MM.1S (cell line): ENCODE measurements at regions not wholly inside any gene's neighbourhood (a gene's known extent, or its start where the extent isn't known, plus 50 kb on each side); places are given as distances from the start of the nearest gene placed in this dataset.

Experiments
- EZH2 ChIP-seq: fragments of 300-600 bp; sonication (generic); optimal IDR thresholded peaks from 2 replicates; pipeline ENCODE3; 2017; ENCODE audit warnings: low read depth, mild to moderate bottlenecking, antibody characterized with exemption, low read length, mixed read lengths
- EZH2phosphoT487 ChIP-seq: fragments of 300-600 bp; sonication (generic); IDR thresholded peaks from 2 replicates; pipeline ENCODE4 v1.6.1; 2018; ENCODE audit warnings: antibody characterized with exemption, low read length
- TF ChIP-seq, protein P1 (sequence below): fragments of 300-600 bp; sonication (generic); IDR thresholded peaks from 2 replicates; pipeline ENCODE4 v1.5.1; 2016; ENCODE audit warnings: antibody characterized with exemption, low read length, mixed read lengths

DNA sequence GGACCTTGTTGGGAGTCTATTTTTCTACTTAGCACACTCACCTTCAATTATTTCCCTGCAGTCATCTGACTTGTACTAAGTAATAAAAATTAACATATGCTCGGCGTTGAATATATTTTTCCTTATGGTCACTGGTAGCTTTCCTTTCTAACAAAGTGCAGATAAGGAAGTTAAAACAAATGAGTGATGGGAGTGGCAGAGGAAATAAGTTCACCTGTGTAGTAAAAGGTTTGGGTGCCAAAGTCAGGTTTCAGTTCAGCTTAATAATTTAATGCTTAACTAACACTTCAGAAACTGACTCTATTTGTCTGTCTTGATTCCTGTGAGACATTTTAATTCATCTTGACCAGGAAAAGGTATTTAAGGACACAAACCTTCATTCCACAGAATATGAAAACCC is 184.4 kb downstream of the PCDH7 start:
- TF ChIP-seq, protein P1, sequence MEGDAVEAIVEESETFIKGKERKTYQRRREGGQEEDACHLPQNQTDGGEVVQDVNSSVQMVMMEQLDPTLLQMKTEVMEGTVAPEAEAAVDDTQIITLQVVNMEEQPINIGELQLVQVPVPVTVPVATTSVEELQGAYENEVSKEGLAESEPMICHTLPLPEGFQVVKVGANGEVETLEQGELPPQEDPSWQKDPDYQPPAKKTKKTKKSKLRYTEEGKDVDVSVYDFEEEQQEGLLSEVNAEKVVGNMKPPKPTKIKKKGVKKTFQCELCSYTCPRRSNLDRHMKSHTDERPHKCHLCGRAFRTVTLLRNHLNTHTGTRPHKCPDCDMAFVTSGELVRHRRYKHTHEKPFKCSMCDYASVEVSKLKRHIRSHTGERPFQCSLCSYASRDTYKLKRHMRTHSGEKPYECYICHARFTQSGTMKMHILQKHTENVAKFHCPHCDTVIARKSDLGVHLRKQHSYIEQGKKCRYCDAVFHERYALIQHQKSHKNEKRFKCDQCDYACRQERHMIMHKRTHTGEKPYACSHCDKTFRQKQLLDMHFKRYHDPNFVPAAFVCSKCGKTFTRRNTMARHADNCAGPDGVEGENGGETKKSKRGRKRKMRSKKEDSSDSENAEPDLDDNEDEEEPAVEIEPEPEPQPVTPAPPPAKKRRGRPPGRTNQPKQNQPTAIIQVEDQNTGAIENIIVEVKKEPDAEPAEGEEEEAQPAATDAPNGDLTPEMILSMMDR: no peak
- TF ChIP-seq EZH2phosphoT487 (no peak), EZH2 (no peak)
